Body of pancreas (tissue), 4 donors: ENCODE measurements at regions not wholly inside any gene's neighbourhood (a gene's known extent, or its start where the extent isn't known, plus 50 kb on each side); places are given as distances from the start of the nearest gene placed in this dataset.

Experiments
- ATAC-seq: fragments of 150-250 bp; one replicate; pipeline ENCODE4 v1.9.1; 2016
- DNase-seq, 4 donors: peaks; one replicate each; pipeline ENCODE4 v3.0.0-alpha.2; 2019
- H3K27ac ChIP-seq, 4 donors: fragments of 200-600 bp; sonication (generic); 1 replicate in 3 of 4; 2 replicates in 1 of 4; pipeline versions ENCODE4 v1.5.1 to v1.6.1; 2016 to 2019; ENCODE audit warnings: mild to moderate bottlenecking in 1 of 4, mixed read lengths in 1 of 4, moderate library complexity in 1 of 4
- H3K27me3 ChIP-seq, 2 donors: fragments of 200-600 bp; sonication (generic); one replicate each; pipeline ENCODE4 v1.6.0; 2016; ENCODE audit warnings: mild to moderate bottlenecking in 1 of 2
- H3K36me3 ChIP-seq, 2 donors: fragments of 200-600 bp; sonication (generic); replicated peaks in 1 of 2; 2 replicates each; pipeline ENCODE4 v1.5.1; 2016; ENCODE audit warnings: low read depth in 2 of 2; ENCODE audit not compliant: insufficient read depth in 1 of 2
- H3K4me1 ChIP-seq: fragments of 200-600 bp; sonication (generic); one replicate; pipeline ENCODE4 v1.6.0; 2016
- H3K4me3 ChIP-seq, 2 donors: fragments of 200-600 bp; sonication (generic); 1 replicate in 1 of 2; 2 replicates in 1 of 2; pipeline ENCODE4 v1.5.1; 2016 to 2019
- H3K9me3 ChIP-seq, 3 donors: fragments of 200-600 bp; sonication (generic); 1 replicate in 2 of 3; 2 replicates in 1 of 3; pipeline ENCODE4 v1.5.1; 2016
- POLR2A ChIP-seq, 3 donors: fragments of 450-650 bp; IDR thresholded peaks; one replicate each; pipeline ENCODE4 v1.6.1; 2016; ENCODE audit warnings: antibody characterized with exemption in 3 of 3, mild to moderate bottlenecking in 2 of 3
- WGBS, 2 donors: methylation state at CpG; one replicate each; pipeline ENCODE4 v1.1.5; 2017; 5-methylcytosine and 5-hydroxymethylcytosine counted together
- intact Hi-C: fragments of 100-400 bp; cut with DNase I; formaldehyde crosslinking; loops from one replicate; pipeline ENCODE4 v1.15.1; 2023
- TF ChIP-seq, protein P1 (sequence below), 7 experiments: fragments of 450-650 bp in 4 of 7; fragments of 200-600 bp in 3 of 7; sonication (generic) in 3 of 7; IDR thresholded peaks; one replicate each; pipeline ENCODE4 v1.5.1; 2016 to 2019; ENCODE audit warnings: antibody characterized with exemption in 7 of 7

DNA sequence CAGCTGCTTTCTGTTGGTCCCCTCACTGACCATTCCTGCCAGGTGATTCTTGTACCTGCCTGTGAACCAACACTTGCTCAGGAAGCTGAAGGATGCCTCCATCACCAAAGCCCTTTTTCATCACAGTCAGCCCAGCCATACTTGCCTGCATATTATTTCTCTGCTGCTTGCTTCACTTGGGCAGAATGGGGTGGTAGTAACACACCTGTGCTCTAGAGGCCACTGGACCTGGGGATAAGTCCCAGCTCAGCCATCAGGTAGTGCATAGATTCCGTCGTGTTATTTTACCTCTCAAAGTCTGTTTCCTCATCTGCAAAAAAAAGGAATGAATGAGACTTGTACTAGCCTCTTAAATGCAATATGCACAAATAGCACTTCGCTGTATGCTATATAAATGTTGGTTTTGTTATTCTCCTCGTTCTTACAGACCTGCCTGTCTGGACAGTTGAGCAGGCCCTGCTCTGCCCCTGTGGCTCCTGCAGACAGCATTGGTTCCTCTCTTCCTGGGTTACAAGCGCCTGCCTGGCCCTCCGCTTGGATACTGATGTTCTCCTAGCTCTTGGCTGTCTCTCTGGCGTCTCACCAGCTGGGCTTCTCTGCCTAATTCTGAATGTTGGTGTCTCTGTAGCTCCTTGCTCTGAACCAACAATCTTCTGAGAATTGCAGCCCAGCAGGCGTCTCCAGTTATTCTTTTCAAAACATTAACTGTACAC lies 151.8 kb downstream of the UNC5CL start:
- Histone ChIP-seq H3K27me3 (no peaks in the 10 kb centered on the region), H3K4me3 (no peak overlapping the region), H3K27ac (no peak overlapping the region), H3K9me3 (no peaks in the 10 kb centered on the region), H3K36me3 (no peaks in the 10 kb centered on the region), H3K4me1 (peaks cover 10% of the 10 kb centered on the region)
- no peak for ATAC-seq
- intact Hi-C loops, result no loop called here
- TF ChIP-seq, protein P1, sequence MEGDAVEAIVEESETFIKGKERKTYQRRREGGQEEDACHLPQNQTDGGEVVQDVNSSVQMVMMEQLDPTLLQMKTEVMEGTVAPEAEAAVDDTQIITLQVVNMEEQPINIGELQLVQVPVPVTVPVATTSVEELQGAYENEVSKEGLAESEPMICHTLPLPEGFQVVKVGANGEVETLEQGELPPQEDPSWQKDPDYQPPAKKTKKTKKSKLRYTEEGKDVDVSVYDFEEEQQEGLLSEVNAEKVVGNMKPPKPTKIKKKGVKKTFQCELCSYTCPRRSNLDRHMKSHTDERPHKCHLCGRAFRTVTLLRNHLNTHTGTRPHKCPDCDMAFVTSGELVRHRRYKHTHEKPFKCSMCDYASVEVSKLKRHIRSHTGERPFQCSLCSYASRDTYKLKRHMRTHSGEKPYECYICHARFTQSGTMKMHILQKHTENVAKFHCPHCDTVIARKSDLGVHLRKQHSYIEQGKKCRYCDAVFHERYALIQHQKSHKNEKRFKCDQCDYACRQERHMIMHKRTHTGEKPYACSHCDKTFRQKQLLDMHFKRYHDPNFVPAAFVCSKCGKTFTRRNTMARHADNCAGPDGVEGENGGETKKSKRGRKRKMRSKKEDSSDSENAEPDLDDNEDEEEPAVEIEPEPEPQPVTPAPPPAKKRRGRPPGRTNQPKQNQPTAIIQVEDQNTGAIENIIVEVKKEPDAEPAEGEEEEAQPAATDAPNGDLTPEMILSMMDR (IDR thresholded peaks at IDR 0.05), result no peak
- no peak for TF ChIP-seq POLR2A (IDR thresholded peaks at IDR 0.05)
- WGBS, 2 donors, result 72 to 81% methylated on average over 8 of the region's 8 CpGs
- no peak for DNase-seq

DNA sequence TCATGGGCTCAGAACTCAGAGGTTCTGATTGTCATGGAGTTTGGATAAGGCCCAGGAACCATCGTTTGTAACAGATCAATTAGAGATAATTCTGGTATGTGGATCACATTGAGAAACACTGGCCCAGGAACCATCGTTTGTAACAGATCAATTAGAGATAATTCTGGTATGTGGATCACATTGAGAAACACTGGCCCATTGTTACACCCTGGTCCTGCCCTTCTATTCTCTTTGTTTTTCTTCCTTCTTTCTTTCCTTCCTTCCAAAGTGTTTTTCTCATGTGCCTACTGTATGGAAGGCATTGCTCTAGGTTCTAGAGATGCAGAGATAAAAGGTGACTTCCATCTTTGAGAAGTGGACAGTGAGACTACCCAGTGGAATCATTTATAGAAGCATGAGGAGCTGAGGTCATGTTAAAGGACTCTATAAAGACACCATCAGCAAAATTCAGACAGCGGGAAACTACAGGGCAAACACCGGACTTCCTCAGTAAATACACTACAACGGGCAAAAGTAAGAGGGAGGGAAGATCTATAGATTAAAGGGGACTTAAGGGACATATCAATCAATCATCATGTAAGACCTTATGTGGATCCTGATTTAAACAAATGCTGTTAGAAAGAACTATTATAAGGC lies 153.8 kb downstream of the UNC5CL start:
- no peaks in the 10 kb centered on the region for H3K36me3 ChIP-seq
- TF ChIP-seq, protein P1 (IDR thresholded peaks at IDR 0.05), result no peak
- TF ChIP-seq POLR2A (IDR thresholded peaks at IDR 0.05), result no peak
- intact Hi-C loops, result no loop called here
- H3K4me1 ChIP-seq, result peaks cover 20% of the 10 kb centered on the region
- H3K9me3 ChIP-seq, result no peaks in the 10 kb centered on the region
- peak overlapping the region in 3 of 4 donors; percentile 10 to 65 (median 61) for H3K27ac ChIP-seq
- no peaks in the 10 kb centered on the region for H3K27me3 ChIP-seq
- ATAC-seq (peak; percentile 54), DNase-seq (no peak)
- WGBS, 2 donors, result 43 to 49% methylated on average over 5 of the region's 5 CpGs
- H3K4me3 ChIP-seq, result no peak overlapping the region

DNA sequence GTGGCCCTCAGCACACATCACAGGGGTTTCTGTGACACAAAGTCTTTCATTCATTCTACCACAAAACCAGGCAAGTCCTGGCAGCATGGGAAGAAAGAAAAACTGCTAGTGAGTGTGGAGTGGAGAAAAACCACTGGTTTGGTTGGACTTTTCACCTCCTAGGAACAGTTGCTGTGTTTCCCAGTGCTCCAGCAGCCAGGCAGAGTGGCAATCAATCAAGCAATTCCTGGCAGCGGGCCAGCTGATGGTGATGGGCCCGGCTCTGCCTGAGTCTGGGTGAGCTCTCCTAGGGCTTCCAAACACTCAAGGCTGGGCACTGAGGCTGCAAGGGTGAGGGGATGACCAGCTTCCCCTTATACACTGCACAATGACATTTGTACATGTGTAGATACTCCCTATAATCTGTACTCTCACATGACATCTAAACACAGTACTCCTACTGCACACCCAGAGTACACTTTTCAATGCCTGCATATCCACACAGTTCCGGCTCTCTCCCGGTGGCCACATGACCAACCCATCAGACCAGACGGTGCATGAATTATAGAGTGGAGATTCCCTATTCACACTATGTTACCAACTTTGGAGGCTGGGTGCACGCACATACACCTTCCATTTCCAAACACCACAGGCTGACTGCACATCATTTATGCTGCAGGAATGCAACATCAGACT lies 156.6 kb downstream of the UNC5CL start:
- Histone ChIP-seq H3K36me3 (no peaks in the 10 kb centered on the region), H3K27ac (peak overlapping the region in 2 of 4 donors; percentile 17 to 38), H3K4me3 (no peak overlapping the region), H3K9me3 (no peaks in the 10 kb centered on the region), H3K27me3 (no peaks in the 10 kb centered on the region), H3K4me1 (peaks cover 20% of the 10 kb centered on the region)
- WGBS, 2 donors, result 38 to 51% methylated on average over 6 of the region's 6 CpGs
- intact Hi-C loops, result no loop called here
- DNase-seq (peak; percentile 71 to 86 (median 74)), ATAC-seq (peak; percentile 51)
- TF ChIP-seq, protein P1 (IDR thresholded peaks at IDR 0.05), result no peak
- no peak for TF ChIP-seq POLR2A (IDR thresholded peaks at IDR 0.05)

DNA sequence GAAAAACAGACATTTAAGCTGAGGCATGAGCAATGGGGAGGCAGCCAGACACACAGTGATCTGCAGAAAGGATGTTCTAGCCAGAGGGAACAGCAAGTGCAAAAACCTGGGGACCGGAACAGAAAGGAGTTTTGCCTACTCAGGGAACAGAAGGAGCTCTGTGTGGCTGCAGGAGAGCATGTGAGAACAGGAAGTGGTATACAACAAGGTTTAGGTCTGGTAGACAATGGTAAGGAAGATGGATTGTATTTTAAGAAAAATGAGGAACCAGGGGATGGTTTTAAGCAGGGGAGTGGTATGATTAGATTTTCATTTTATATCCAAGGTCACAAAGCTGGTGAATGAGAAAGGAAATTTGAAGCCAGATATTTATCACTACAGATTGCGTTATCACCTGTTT lies 157.5 kb downstream of the UNC5CL start:
- peak overlapping the region in 2 of 4 donors; percentile 17 to 38 for H3K27ac ChIP-seq
- DNase-seq (no peak), ATAC-seq (no peak)
- H3K4me1 ChIP-seq, result peaks cover 20% of the 10 kb centered on the region
- 67 to 79% methylated on average over 2 of the region's 2 CpGs for WGBS, 2 donors
- no peaks in the 10 kb centered on the region for H3K27me3 ChIP-seq
- H3K36me3 ChIP-seq, result no peaks in the 10 kb centered on the region
- no peaks in the 10 kb centered on the region for H3K9me3 ChIP-seq
- no peak for TF ChIP-seq POLR2A (IDR thresholded peaks at IDR 0.05)
- TF ChIP-seq, protein P1 (IDR thresholded peaks at IDR 0.05), result no peak
- intact Hi-C loops, result no loop called here
- H3K4me3 ChIP-seq, result no peak overlapping the region
